Kidney (tissue), 13 donors: ENCODE measurements at regions not wholly inside any gene's neighbourhood (a gene's known extent, or its start where the extent isn't known, plus 50 kb on each side); places are given as distances from the start of the nearest gene placed in this dataset.

Experiments used
- DNase-seq, 5 donors: peaks; one replicate each; pipeline ENCODE4 v3.0.0-alpha.2; 2013 to 2020
- FAIRE-seq: peaks from 2 replicates; lab custom pipeline; 2012; peaks lifted over from hg19 to GRCh38; lab: Jason Lieb, UNC
- H3K27ac ChIP-seq, 2 donors: one replicate each; pipeline ENCODE4 v1.7.0; 2013; ENCODE audit warnings: low read depth in 2 of 2, low read length in 2 of 2, inconsistent platforms in 1 of 2
- H3K27me3 ChIP-seq: one replicate; pipeline ENCODE4 v1.7.1; 2013; ENCODE audit warnings: low read length, inconsistent platforms; ENCODE audit not compliant: control insufficient read depth, insufficient read depth
- H3K36me3 ChIP-seq, 3 donors: one replicate each; pipeline versions ENCODE4 v1.7.0 to v1.7.1; 2013; ENCODE audit warnings: low read length in 3 of 3, control low read depth in 1 of 3, inconsistent platforms in 1 of 3; ENCODE audit not compliant: insufficient read depth in 3 of 3, control insufficient read depth in 2 of 3
- H3K4me1 ChIP-seq, 3 donors: one replicate each; pipeline versions ENCODE4 v1.7.0 to v1.7.1; 2013; ENCODE audit warnings: low read length in 3 of 3, inconsistent platforms in 1 of 3, low read depth in 1 of 3; ENCODE audit not compliant: control insufficient read depth in 2 of 3, insufficient read depth in 2 of 3
- H3K4me3 ChIP-seq, 3 donors: one replicate each; pipeline versions ENCODE4 v1.7.0 to v1.8.1; 2013; ENCODE audit warnings: low read length in 3 of 3, control low read depth in 1 of 3, inconsistent platforms in 1 of 3
- H3K9ac ChIP-seq, 3 donors: one replicate each; pipeline versions ENCODE4 v1.7.0 to v1.7.1; 2013; ENCODE audit warnings: low read length in 3 of 3, control low read depth in 1 of 3, inconsistent platforms in 1 of 3
- H3K9me3 ChIP-seq, 3 donors: one replicate each; pipeline versions ENCODE4 v1.7.0 to v1.7.1; 2013; ENCODE audit warnings: low read length in 3 of 3, control low read depth in 1 of 3, inconsistent platforms in 1 of 3; ENCODE audit not compliant: control insufficient read depth in 2 of 3, insufficient read depth in 1 of 3
- CTCF ChIP-seq: IDR thresholded peaks from 3 replicates; pipeline ENCODE4 v1.5.1; 2012; ENCODE audit warnings: mild to moderate bottlenecking, moderate library complexity, borderline replicate concordance; ENCODE audit not compliant: insufficient read depth; ENCODE audit errors: extremely low read depth
- intact Hi-C: fragments of 100-400 bp; cut with DNase I; formaldehyde crosslinking; loops from one replicate; pipeline ENCODE4 v1.11.1; 2022
- donor health status: control.
- donor health status: control.
- donor health status: control.
- donor health status: control.
- donor health status: control.
- donor health status: DM: yes; HTN: yes; CAD: no.
- donor health status: Normal renal cell carcinoma (clear cell type).

- H3K27me3 ChIP-seq, result no peaks in the 10 kb centered on the region
- H3K27ac ChIP-seq, result no peak overlapping the region
- no peak overlapping the region for H3K9ac ChIP-seq
- TF ChIP-seq CTCF, result no peak
- H3K36me3 ChIP-seq, result no peaks in the 10 kb centered on the region
- no peak overlapping the region for H3K4me3 ChIP-seq
- no peak for DNase-seq
- FAIRE-seq, result no peak
- intact Hi-C loops, result no loop called here
- no peaks in the 10 kb centered on the region for H3K4me1 ChIP-seq
- no peaks in the 10 kb centered on the region for H3K9me3 ChIP-seq
Observed at GRCh38 chr5:56557198-56557597, 258.2 kb upstream of the MAP3K1 start.

- FAIRE-seq (no peak), DNase-seq (no peak)
- Histone ChIP-seq H3K9ac (no peak overlapping the region), H3K36me3 (no peaks in the 10 kb centered on the region), H3K4me1 (no peaks in the 10 kb centered on the region), H3K27ac (no peak overlapping the region), H3K27me3 (no peaks in the 10 kb centered on the region), H3K9me3 (no peaks in the 10 kb centered on the region), H3K4me3 (no peak overlapping the region)
- TF ChIP-seq CTCF, result no peak
- intact Hi-C loops, result no loop called here
Observed at GRCh38 chr5:56552612-56553268, 262.6 kb upstream of the MAP3K1 start.

GRCh38 chr5:56550227-56550626, 265.1 kb upstream of the MAP3K1 start:
- FAIRE-seq, result no peak
- Histone ChIP-seq H3K4me3 (no peak overlapping the region), H3K4me1 (no peaks in the 10 kb centered on the region), H3K27me3 (no peaks in the 10 kb centered on the region), H3K9me3 (no peaks in the 10 kb centered on the region), H3K9ac (no peak overlapping the region), H3K36me3 (no peaks in the 10 kb centered on the region), H3K27ac (no peak overlapping the region)
- TF ChIP-seq CTCF, result no peak
- intact Hi-C loops, result no loop called here
- no peak for DNase-seq
